Endometrial microvascular endothelial cells (primary cell): ENCODE measurements at regions not wholly inside any gene's neighbourhood (a gene's known extent, or its start where the extent isn't known, plus 50 kb on each side); places are given as distances from the start of the nearest gene placed in this dataset.

Experiments used
- in situ Hi-C: cut with HindIII; loops from 2 replicates; pipeline ENCODE4 v1.10.0; 2017; ENCODE audit warnings: low sequenced_read_pairs, low pct_unique_long_range_greater_than_20kb; ENCODE audit errors: inconsistent ontology term

GRCh38 chr3:99009851-99010250 is 108.4 kb upstream of the DCBLD2 start:
- in situ Hi-C loops = no loop called here

- in situ Hi-C loops = no loop called here
Observed at GRCh38 chr3:99006686-99007085, 105.2 kb upstream of the DCBLD2 start.

DNA sequence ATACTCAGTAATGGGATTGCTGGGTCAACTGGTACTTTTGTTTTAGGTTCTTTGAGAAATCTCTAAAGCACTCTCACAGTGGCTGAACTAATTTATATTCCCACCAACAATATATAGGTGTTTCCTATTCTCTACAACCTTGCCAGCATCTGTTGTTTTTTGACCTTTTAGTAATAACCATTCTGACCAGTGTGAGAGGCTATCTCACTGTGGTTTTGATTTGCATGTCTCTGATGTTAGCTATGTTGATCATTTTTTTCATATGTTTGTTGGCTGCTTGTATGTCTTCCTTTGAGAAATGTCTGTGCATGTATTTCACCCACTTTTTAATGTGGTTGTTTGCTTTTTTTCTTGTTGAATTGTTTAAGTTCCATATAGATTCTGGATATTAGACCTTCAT is 98.2 kb upstream of the DCBLD2 start:
- in situ Hi-C loops = no loop called here

DNA sequence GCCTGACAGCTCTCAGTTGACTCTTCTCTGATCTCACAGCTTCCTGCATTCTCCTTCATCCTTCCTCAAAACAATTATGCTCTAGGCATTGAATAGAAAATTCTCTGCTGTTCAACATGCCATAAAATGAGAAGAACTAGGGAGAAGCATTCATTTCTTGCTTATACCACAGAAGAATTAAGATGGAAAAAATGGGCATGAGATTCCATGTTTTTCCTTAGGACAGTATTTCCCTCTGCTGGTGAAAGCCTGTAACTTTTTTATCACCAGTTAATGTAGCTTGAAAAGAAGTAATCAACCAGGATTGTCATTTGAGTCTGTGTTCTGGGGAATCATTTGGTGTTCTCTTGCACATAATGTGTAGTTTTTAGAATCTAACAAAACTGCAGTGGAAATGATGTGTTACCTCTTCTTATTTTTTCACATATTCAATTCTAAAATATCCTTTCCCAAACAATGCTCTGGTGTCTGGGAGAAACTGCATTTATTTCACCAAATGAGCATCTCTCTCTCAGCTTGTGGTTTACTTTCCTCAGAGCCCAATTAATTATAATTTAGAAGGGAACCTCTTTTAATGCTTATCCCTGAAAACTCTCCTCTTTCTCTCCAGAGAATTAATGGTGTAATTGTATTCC is 92.8 kb upstream of the DCBLD2 start:
- in situ Hi-C loops = no loop called here

DNA sequence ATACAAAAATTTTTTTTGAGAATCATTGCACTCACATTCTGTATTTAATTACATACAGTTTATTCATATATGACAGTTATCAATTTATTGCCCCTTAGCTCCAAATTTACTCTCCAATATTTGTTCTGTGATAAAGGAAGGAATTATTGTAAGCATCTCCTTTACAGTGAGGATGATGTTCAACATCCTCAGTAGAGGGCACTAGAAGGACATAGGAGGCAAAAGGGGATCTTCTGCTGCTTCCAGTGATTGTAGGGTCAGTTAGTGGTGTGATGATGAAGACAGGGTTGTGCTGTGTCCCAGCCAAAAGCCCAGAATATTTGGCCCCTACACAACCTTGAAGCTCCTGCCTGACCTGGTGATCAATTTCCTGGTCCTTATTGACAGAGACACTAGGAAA is 89.9 kb upstream of the DCBLD2 start:
- in situ Hi-C loops = no loop called here

DNA sequence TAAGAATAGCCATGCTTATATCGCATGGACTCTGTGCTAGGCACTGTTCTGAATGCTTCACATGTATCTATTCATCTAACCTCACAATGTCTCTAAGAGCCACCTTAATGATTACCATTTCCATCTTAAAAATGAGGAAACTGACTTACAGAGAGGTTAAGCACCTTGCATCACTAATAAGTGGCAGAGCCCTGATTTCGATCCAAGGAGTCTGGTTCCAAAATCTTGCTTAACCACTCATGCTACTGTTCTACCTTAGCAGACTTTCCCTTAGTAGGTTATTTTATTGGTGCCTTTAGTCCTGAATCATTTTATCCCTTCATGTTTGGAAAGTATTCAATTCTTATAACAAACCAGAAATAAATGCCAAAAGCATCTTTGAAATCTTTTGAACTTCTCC is 89.2 kb upstream of the DCBLD2 start:
- in situ Hi-C loops = no loop called here

GRCh38 chr3:98986073-98986472 is 84.6 kb upstream of the DCBLD2 start:
- in situ Hi-C loops = no loop called here

GRCh38 chr3:98985431-98985830 is 83.9 kb upstream of the DCBLD2 start:
- in situ Hi-C loops = no loop called here

DNA sequence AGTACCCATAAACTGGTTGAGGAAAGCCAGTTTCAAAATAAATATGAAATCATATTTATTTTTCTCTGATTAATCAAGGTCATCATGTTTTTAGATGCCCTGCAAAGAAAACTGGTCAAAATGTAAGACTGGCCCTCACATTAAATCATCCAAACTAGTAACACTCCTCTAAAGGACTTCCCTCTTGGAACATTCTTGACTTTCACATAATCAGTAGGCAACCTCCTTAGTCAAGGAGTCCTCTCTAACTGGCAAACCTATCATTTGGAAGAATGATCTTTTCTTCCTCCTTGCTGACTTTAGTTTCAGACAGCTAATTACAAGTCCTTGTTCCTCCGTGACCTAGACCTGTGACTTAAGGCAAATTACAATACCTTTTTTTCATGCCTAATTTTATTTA is 82.5 kb upstream of the DCBLD2 start:
- in situ Hi-C loops = no loop called here

GRCh38 chr3:98982351-98982750 is 80.9 kb upstream of the DCBLD2 start:
- in situ Hi-C loops = no loop called here

DNA sequence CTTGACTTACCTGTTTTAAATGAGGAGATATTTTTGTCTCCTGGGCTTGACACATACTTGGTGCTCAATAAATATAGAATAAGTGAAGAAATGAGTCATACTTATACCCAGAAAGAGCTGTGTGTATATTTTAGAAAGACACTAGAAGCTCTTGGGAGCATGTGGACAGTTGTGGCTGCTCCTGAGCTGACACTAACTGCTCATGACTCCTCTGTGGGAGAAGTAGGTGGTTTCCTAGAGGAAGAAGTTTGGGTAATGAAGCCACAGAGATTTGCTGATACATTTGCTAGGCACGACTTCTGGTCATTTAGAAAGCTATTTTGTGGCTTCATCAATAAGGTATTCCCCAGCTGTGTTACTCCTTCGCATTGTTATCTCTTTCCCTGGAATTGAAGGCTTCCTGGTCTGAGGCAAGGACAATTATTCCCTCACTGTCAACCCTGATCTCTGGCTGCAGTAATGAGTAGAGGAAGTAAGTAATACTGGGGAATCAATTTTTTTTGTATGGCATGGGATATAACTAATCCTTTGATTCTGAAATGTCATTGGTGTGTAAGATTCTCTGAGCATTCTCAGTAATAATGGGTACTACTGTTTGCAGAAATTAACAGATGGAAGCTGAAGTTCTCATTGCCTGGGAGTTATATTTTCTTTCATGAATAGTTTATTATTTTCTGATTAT is 79.6 kb upstream of the DCBLD2 start:
- in situ Hi-C loops = no loop called here

DNA sequence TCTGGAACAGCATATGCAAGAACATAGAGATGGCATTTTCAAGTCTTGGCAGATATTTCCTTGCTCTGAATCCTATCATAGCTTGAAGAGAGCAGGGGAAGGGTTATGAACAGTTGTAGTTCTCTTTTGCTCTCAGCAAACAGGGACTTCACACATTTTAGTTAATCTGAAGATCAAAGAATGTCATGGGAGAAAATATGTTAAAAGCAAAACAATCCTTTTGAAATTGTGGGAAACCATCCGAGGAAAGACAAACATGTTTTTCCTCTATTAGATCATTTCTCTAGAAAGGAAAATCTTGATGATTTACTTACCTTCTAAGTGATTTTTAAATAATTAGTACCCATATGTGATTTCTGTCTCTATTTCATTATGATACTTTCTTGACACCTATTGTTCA is 77.8 kb upstream of the DCBLD2 start:
- in situ Hi-C loops = no loop called here

GRCh38 chr3:98978068-98978811 is 76.7 kb upstream of the DCBLD2 start:
- in situ Hi-C loops = no loop called here

DNA sequence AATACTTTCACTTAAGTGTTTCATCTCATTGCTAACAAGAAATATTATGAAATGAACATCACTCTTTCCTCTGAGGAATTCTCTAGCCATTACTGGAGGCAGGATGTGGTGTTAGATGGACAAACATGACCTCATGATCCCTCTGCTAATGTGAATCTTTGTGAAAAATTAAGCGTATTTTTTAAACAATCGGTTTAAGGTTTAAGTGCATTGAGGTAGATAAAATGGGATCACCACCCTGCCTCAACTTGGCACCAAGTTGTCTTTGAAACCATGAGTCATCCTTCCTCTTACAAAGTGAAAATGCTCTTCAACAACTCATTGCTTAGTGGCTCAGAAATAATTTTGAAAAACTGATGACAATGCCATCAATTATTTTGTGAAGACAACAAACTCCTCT is 76.0 kb upstream of the DCBLD2 start:
- in situ Hi-C loops = no loop called here

DNA sequence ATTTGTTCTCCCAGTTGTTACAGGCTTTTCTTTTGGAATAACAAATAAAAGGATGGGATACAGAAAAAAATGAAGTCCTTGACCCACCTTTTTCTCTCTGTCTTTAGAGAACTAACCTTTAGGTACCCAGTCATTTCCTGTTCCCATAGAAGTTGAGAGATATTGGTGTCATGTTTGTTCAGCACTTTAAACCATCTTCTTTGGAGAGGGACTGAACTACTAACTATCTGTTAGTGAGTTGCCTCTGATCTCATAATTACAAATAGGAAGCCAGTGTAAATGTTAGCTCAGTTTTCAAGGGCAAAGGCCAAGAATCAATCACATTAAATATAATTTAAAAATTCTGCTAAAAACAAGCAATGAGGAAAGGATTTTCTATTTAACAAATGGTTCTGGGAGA is 72.9 kb upstream of the DCBLD2 start:
- in situ Hi-C loops = no loop called here

DNA sequence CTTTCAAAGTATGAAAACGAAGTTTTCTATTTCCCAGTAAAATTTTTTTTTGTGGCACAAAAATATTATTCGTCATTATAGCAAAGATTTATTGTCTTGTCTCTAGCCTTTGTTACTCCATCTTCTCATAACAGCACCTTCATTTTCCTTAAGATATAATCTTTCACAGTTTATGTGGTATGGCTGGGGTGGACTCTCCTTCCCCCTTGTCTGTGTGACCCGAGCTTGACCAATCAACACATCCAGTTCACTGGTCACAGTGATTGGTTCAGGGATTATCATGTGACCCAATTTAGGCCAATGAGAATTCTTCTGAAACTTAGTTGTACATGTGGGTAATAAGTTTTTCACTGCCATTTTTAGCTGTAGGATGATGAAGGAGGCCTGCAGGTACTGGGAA is 71.2 kb upstream of the DCBLD2 start:
- in situ Hi-C loops = no loop called here

- in situ Hi-C loops = no loop called here
Observed at GRCh38 chr3:98972155-98972554, 70.7 kb upstream of the DCBLD2 start.

GRCh38 chr3:98971169-98971681 is 69.7 kb upstream of the DCBLD2 start:
- in situ Hi-C loops = no loop called here

DNA sequence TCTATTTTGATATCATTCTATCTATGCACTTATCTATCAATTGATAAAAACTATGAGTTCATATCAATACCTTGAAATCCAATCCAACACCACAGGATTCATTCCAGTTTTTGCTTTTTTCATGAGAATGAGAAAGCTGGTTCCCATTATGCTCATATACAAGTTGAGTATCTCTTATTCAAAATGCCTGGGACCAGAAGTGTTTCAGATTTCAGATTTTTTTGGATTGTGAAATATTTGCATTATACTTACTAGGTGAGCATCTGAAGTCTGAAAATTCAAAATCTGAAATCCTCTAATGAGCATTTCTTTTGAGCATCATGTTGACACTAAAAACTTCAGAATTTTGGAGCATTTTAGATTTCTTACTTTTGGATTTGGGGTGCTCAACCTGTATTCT is 67.8 kb upstream of the DCBLD2 start:
- in situ Hi-C loops = no loop called here

DNA sequence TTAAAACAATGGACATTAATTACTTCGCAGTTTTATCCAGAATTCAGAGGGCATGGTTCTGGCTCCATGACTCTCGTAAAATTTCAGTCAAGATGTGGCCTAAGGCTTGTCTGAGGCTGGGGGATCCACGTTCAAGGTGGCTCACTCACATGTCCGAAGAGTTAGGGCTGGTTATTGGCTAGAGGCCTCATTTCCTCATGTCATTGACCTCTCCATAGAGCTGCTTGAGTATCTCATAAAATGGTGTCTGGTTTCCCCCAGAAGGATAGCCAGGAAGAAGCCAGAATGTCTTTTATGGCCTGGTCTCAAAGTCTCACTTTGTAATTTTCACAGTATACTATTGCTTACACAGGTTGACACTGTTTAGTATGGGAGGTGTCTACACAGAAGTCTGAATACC is 67.3 kb upstream of the DCBLD2 start:
- in situ Hi-C loops = no loop called here
